Ascending aorta (tissue), 2 donors: ENCODE measurements at regions not wholly inside any gene's neighbourhood (a gene's known extent, or its start where the extent isn't known, plus 50 kb on each side); places are given as distances from the start of the nearest gene placed in this dataset.

Experiments used
- DNase-seq, 2 donors: peaks; one replicate each; pipeline ENCODE4 v3.0.0-alpha.2; 2019; ENCODE audit warnings: low spot score in 2 of 2
- H3K27ac ChIP-seq, 2 donors: fragments of 200-600 bp; sonication (generic); one replicate each; pipeline ENCODE4 v1.5.1; 2016 to 2017; ENCODE audit warnings: mild to moderate bottlenecking in 1 of 2
- H3K27me3 ChIP-seq: fragments of 200-600 bp; sonication (generic); one replicate; pipeline ENCODE4 v1.5.1; 2017
- H3K36me3 ChIP-seq, 2 donors: fragments of 200-600 bp; sonication (generic); one replicate each; pipeline ENCODE4 v1.5.1; 2016
- H3K4me1 ChIP-seq, 2 donors: fragments of 200-600 bp; sonication (generic); one replicate each; pipeline ENCODE4 v1.5.1; 2016 to 2017; ENCODE audit warnings: mild to moderate bottlenecking in 1 of 2
- H3K4me3 ChIP-seq, 2 donors: fragments of 200-600 bp; sonication (generic); one replicate each; pipeline ENCODE4 v1.5.1; 2016 to 2017; ENCODE audit warnings: mild to moderate bottlenecking in 1 of 2
- H3K9me3 ChIP-seq, 2 donors: fragments of 200-600 bp; sonication (generic); one replicate each; pipeline ENCODE4 v1.5.1; 2016
- CTCF ChIP-seq, 3 experiments: fragments of 200-600 bp in 2 of 3; fragments of 450-650 bp in 1 of 3; sonication (generic) in 2 of 3; IDR thresholded peaks; one replicate each; pipeline ENCODE4 v1.5.1; 2016 to 2019; ENCODE audit warnings: antibody characterized with exemption in 3 of 3, mild to moderate bottlenecking in 1 of 3, moderate library complexity in 1 of 3
- intact Hi-C: fragments of 100-400 bp; cut with DNase I; formaldehyde crosslinking; loops from one replicate; pipeline ENCODE4 v1.15.1; 2023

GRCh38 chr11:32224580-32224979, 133.7 kb downstream of the RCN1 start:
- Histone ChIP-seq H3K36me3 (no peaks in the 10 kb centered on the region), H3K4me3 (no peak overlapping the region), H3K27me3 (no peaks in the 10 kb centered on the region), H3K4me1 (no peaks in the 10 kb centered on the region), H3K27ac (no peak overlapping the region), H3K9me3 (no peaks in the 10 kb centered on the region)
- no peak for DNase-seq
- no peak for TF ChIP-seq CTCF (IDR thresholded peaks at IDR 0.05)
- intact Hi-C loops: no loop called here

GRCh38 chr11:32225571-32226285, 134.9 kb downstream of the RCN1 start:
- DNase-seq: no peak

GRCh38 chr11:32226480-32226879, 135.6 kb downstream of the RCN1 start:
- H3K27ac ChIP-seq: no peak overlapping the region
- no peak for DNase-seq
- intact Hi-C loops: no loop called here
- H3K9me3 ChIP-seq: no peaks in the 10 kb centered on the region
- no peaks in the 10 kb centered on the region for H3K27me3 ChIP-seq
- H3K4me3 ChIP-seq: no peak overlapping the region
- H3K36me3 ChIP-seq: no peaks in the 10 kb centered on the region
- no peak for TF ChIP-seq CTCF (IDR thresholded peaks at IDR 0.05)
- H3K4me1 ChIP-seq: no peaks in the 10 kb centered on the region

More at GRCh38 chr11:32225571-32226285, 134.9 kb downstream of the RCN1 start:
- no peaks in the 10 kb centered on the region for H3K4me1 ChIP-seq
- no peak overlapping the region for H3K27ac ChIP-seq
- H3K9me3 ChIP-seq: no peaks in the 10 kb centered on the region
- TF ChIP-seq CTCF (IDR thresholded peaks at IDR 0.05): no peak
- H3K4me3 ChIP-seq: no peak overlapping the region
- intact Hi-C loops: no loop called here
- H3K36me3 ChIP-seq: no peaks in the 10 kb centered on the region
- H3K27me3 ChIP-seq: no peaks in the 10 kb centered on the region

- DNase-seq: no peak
- TF ChIP-seq CTCF (IDR thresholded peaks at IDR 0.05): no peak
- no peak overlapping the region for H3K27ac ChIP-seq
- no peaks in the 10 kb centered on the region for H3K4me1 ChIP-seq
- intact Hi-C loops: no loop called here
- H3K4me3 ChIP-seq: no peak overlapping the region
- no peaks in the 10 kb centered on the region for H3K36me3 ChIP-seq
- H3K27me3 ChIP-seq: no peaks in the 10 kb centered on the region
- no peaks in the 10 kb centered on the region for H3K9me3 ChIP-seq
Observed at GRCh38 chr11:32229576-32230240, 138.8 kb downstream of the RCN1 start.

- Histone ChIP-seq H3K4me1 (no peaks in the 10 kb centered on the region), H3K36me3 (no peaks in the 10 kb centered on the region), H3K27ac (no peak overlapping the region), H3K9me3 (no peaks in the 10 kb centered on the region), H3K4me3 (no peak overlapping the region), H3K27me3 (no peaks in the 10 kb centered on the region)
- no peak for TF ChIP-seq CTCF (IDR thresholded peaks at IDR 0.05)
- intact Hi-C loops: no loop called here
- no peak for DNase-seq
Observed at GRCh38 chr11:32231909-32232493, 141.1 kb downstream of the RCN1 start.
